GM18951 (cell line): ENCODE measurements at regions not wholly inside any gene's neighbourhood (a gene's known extent, or its start where the extent isn't known, plus 50 kb on each side); places are given as distances from the start of the nearest gene placed in this dataset.
"Not testable (repeated sequence)": the region's sequence is repeated elsewhere in the genome, so short reads cannot be mapped to it uniquely, and the experiment has no call there.

Source experiments
- POLR2A ChIP-seq: IDR thresholded peaks from 4 replicates; pipeline ENCODE4 v1.6.1; 2011; ENCODE audit warnings: mild to moderate bottlenecking; ENCODE audit not compliant: insufficient read length, insufficient read depth; ENCODE audit errors: extremely low read depth
- in situ Hi-C: fragments of 300-500 bp; cut with MboI; formaldehyde crosslinking; loops from one replicate; pipeline ENCODE4 v1.12.0; 2022; ENCODE audit warnings: low sequenced_read_pairs, mixed read lengths, inconsistent platforms; ENCODE audit not compliant: unreplicated experiment

DNA sequence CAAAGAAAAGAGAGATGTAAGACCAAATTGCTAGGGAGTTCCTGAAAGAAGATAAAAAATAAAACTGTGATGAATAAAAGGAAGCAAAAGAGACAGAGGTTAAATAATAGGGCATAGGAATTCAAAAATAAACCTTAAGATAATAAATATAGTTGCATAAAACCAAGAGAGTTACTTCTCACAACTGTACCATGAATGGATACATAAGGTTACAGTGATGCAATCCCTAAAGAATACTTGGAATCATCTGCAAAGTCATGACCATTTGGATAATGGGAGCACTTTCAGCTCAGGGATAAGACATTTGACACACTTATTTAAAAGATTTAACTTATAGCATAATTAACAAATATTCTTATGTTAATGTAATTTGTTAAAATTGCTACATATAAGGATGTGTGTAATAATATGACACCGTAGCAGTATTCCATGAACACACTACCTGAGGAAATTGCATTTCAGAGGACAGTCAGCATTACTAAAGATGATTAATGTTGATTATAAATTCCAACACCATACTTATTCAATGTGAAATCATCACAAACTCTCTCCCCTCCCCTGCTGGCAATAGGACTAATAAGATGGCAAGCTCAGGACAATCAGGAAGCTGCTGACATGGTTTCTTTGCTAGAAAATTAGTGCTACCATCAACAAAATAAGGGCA, 202.1 kb upstream of the AKR1E2 start:
- TF ChIP-seq POLR2A: no peak
- in situ Hi-C loops: no loop called here

GRCh38 chr10:4623200-4623599, 202.8 kb upstream of the AKR1E2 start:
- in situ Hi-C loops: no loop called here
- TF ChIP-seq POLR2A: no peak

DNA sequence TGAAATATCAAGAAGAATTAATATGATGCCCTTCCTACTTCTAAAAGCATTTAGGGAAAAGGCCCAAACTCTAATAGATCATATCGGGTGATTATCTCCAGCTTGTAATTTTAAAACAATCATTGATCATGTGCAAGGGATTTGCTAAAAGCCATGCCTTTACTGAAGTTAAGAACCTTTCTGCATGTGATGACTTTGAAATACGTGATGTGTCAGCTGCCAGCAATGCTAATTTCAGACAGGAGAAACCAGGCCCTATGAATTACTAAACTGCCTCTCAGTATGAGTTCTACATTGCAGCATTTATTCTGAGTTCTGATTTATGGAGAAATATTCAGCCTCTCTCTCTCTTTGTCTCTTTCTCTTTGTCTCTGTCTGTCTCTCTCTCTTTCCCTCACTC, 203.6 kb upstream of the AKR1E2 start:
- in situ Hi-C loops: no loop called here
- TF ChIP-seq POLR2A: no peak

DNA sequence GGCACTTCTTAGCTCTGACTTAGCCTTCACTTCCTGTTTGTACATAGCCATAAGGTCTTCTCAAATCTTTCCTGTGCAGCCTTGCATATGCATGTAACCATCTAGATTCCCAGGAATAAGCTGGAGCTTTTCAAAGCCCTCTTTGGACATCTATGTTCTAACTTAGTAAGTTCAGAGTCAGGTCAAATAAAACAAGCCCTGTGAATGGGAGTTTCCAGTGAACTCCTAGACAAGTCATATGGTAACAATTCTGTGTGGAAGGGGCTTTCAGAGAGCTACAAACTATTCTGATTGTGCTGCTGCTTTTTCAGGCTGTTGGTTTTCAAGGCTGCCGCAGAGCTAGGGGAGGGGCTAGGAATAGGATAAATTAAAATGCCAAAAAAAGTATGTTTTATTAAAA, 208.4 kb upstream of the AKR1E2 start:
- in situ Hi-C loops: no loop called here
- TF ChIP-seq POLR2A: no peak

DNA sequence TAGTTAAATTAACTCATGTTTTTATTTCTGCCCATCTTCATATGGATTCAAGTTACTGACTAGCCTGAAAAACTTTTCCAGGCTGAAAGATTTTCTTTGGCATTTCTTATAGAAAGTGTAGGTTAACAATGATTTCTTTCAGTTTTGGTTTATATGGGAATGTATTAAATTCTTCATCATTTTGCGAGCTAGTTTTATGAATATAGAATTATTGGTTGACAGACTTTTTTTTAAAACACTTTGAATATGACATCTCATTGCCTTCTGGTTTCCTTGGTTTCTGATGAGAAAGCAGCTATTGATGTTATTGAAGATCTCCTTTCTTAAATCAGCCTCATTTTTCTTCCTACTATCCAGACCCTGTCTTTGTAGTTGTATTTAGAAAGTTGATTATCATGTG, 211.0 kb upstream of the AKR1E2 start:
- in situ Hi-C loops: no loop called here
- no peak for TF ChIP-seq POLR2A

GRCh38 chr10:4609251-4609650, 216.8 kb upstream of the AKR1E2 start:
- no peak for TF ChIP-seq POLR2A
- in situ Hi-C loops: no loop called here

- no peak for TF ChIP-seq POLR2A
- in situ Hi-C loops: no loop called here
These were observed 218.3 kb upstream of the AKR1E2 start for GRCh38 chr10:4607681-4608080.

DNA sequence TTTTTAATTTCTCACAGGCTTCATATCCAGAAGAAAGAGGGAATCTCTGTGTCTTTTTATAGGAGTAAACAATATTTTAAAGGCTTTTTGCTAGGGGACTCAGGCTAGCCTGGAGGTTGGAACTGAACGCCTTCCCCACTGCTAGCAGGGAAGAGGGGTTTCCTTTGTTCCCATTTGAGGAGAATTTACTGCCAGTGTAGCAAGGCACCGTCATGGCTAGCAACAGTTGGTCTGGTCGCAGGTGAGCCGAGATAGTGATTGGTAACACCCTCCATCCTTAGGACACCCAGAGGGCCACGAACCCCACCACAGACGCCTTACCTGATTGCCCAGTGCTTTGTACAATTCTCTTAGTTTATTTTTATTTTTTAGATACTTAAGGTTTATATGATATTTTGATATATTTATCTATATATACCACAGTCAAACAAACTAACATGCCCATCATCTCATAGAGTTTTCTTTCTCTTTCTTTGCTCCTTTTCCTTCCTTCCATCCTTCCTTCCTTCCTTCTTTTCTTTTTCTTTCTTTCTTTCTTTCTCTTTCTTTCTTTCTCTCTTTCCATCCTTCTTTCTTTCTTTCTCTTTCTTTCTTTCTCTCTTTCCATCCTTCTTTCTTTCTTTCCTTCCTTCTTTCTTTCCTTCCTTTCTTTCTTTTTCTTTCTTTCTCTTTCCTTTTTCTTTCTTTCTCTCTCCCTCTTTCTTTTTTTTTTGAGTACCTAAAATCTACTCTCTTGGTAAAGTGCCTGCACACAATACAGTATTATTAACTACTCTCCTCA, 219.0 kb upstream of the AKR1E2 start:
- in situ Hi-C loops: no loop called here
- no peak for TF ChIP-seq POLR2A

- TF ChIP-seq POLR2A: no peak
- in situ Hi-C loops: no loop called here
These were observed 223.1 kb upstream of the AKR1E2 start for GRCh38 chr10:4602764-4603491.

DNA sequence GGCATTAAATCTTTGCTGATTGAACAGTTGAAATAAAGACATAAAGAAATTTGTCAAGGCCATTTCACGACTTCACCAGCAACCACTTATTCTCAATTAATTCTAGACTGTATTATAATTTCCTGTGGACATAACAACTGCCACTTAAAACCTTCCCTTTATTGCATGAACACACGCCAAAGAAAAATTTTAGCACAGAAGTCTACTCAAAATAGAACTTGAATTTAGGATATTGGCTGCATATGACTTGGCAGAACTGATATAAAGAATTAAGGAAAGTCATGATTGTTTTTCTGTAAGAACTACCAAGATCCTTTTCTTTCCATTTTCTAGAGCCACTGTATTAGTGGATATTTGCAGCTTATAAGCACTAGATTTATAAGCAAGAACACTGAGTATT, 226.5 kb upstream of the AKR1E2 start:
- in situ Hi-C loops: no loop called here

DNA sequence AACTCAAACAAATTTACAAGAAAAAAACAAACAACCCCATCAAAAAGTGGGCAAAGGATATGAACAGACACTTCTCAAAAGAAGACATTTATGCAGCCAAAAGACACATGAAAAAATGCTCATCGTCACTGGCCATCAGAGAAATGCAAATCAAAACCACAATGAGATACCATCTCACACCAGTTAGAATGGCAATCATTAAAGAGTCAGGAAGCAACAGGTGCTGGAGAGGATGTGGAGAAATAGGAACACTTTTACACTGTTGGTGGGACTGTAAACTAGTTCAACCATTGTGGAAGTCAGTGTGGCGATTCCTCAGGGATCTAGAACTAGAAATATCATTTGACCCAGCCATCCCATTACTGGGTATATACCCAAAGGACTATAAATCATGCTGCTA, 228.1 kb upstream of the AKR1E2 start:
- in situ Hi-C loops: not testable (repeated sequence)

More for the DNA sequence above, 226.5 kb upstream of the AKR1E2 start:
- TF ChIP-seq POLR2A: no peak

GRCh38 chr10:4596951-4597350, 229.1 kb upstream of the AKR1E2 start:
- in situ Hi-C loops: no loop called here
- no peak for TF ChIP-seq POLR2A

GRCh38 chr10:4595719-4596319, 230.2 kb upstream of the AKR1E2 start:
- in situ Hi-C loops: no loop called here
- TF ChIP-seq POLR2A: no peak
